ENCODE measurements at regions not wholly inside any gene's neighbourhood (a gene's known extent, or its start where the extent isn't known, plus 50 kb on each side); places are given as distances from the start of the nearest gene placed in this dataset.

DNA sequence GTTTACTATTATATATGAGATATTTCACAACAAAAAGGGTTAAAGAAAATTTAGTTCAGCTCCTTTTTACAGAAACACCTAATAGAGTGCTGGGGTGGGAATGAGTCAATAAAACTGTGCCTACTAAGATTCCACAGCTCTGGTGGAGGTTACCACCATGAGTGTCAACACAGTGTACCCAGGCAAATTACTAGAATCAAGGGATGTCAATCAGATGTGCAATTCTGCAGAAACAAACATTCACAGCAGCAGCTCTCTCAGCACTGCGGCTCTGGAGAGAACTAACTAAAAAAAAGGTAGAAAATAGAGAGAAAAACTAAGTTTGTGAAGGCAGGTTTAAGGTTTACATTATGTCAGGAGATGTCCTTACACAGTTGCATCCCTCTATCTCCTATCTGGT lies 1313.0 kb downstream of the MAT2B start:
- Histone ChIP-seq H3K9me1 (replicated peaks; ENCODE audit: control insufficient read depth, extremely low read depth, insufficient read depth, low read length) (no peaks in the 10 kb centered on the region), H3K27me3 (ENCODE audit: control insufficient read depth in 2 of 2, insufficient read depth in 2 of 2, low read length in 2 of 2) (no peaks in the 10 kb centered on the region), H3K27ac (ENCODE audit: insufficient read depth, low read depth, low read length) (no peak overlapping the region), H3K9me3 (replicated peaks; ENCODE audit: control insufficient read depth, insufficient read depth, low read length) (peaks cover 3% of the 10 kb centered on the region), H3K36me3 (ENCODE audit: control insufficient read depth in 2 of 2, extremely low read depth in 1 of 2, insufficient read depth in 2 of 2, low read length in 2 of 2) (no peaks in the 10 kb centered on the region), H3K4me2 (ENCODE audit: insufficient read depth, low read length) (no peak overlapping the region), H4K20me1 (replicated peaks; ENCODE audit: control insufficient read depth, extremely low read depth, insufficient read depth, low read length) (no peaks in the 10 kb centered on the region), H3K79me2 (ENCODE audit: control insufficient read depth, insufficient read depth, low read length) (no peaks in the 10 kb centered on the region), H3K4me1 (ENCODE audit: control insufficient read depth, extremely low read depth, insufficient read depth, low read length) (no peaks in the 10 kb centered on the region), H3K4me3 (replicated peaks in 1 of 3; ENCODE audit: insufficient read depth in 1 of 3, low read depth in 1 of 3, low read length in 3 of 3) (no peak overlapping the region), H3K9ac (replicated peaks; ENCODE audit: extremely low read depth, insufficient read depth, low read length) (no peak overlapping the region), H2AFZ (ENCODE audit: low read depth, low read length) (no peak overlapping the region)
- dilution Hi-C loops (cut with MboI; ENCODE audit: extremely low pct_ligation_motif_present, low sequenced_read_pairs), result no loop called here
- TF ChIP-seq POLR2A (IDR thresholded peaks at IDR 0.05; ENCODE audit: low read depth, low read length) (no peak), FOS (IDR thresholded peaks at IDR 0.05; ENCODE audit: borderline replicate concordance, insufficient read depth, low read length) (no peak)
- POLR2A ChIA-PET, result no interaction called here
- CTCF ChIA-PET, result no interaction called here
- no peak for DNase-seq (ENCODE audit: low read depth, low spot score)
- intact Hi-C loops (cut with micrococcal nuclease), result no loop called here
- no TSS peak for BruUV-seq (replicated peaks)
- no peak for FAIRE-seq

DNA sequence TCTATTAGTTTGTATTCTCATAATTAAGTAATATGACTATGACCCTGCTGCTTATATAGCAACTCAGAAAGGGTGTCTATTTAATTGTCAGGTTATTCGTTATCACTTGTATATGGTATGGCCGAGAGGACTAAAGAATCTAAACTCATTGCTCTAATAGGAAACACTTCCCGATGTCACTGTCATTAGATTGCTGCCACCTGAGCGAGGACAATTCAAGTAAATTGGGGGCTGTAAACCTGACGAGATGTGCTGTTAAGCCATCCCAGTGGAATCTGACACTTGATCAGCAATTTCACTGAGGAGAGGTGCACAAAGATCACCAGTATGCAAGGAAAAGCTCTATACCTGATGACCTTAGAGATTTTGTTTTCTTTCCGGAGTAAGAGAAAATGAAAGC lies 1319.3 kb downstream of the MAT2B start:
- Histone ChIP-seq H3K9me3 (replicated peaks; ENCODE audit: control insufficient read depth, insufficient read depth, low read length) (peaks cover 3% of the 10 kb centered on the region), H3K79me2 (ENCODE audit: control insufficient read depth, insufficient read depth, low read length) (no peaks in the 10 kb centered on the region), H3K9ac (replicated peaks; ENCODE audit: extremely low read depth, insufficient read depth, low read length) (no peak overlapping the region), H3K4me1 (ENCODE audit: control insufficient read depth, extremely low read depth, insufficient read depth, low read length) (no peaks in the 10 kb centered on the region), H3K27me3 (ENCODE audit: control insufficient read depth in 2 of 2, insufficient read depth in 2 of 2, low read length in 2 of 2) (no peaks in the 10 kb centered on the region), H3K9me1 (replicated peaks; ENCODE audit: control insufficient read depth, extremely low read depth, insufficient read depth, low read length) (no peaks in the 10 kb centered on the region), H2AFZ (ENCODE audit: low read depth, low read length) (no peak overlapping the region), H3K4me2 (ENCODE audit: insufficient read depth, low read length) (no peak overlapping the region), H3K36me3 (ENCODE audit: control insufficient read depth in 2 of 2, extremely low read depth in 1 of 2, insufficient read depth in 2 of 2, low read length in 2 of 2) (no peaks in the 10 kb centered on the region), H4K20me1 (replicated peaks; ENCODE audit: control insufficient read depth, extremely low read depth, insufficient read depth, low read length) (no peaks in the 10 kb centered on the region), H3K27ac (ENCODE audit: insufficient read depth, low read depth, low read length) (no peak overlapping the region), H3K4me3 (replicated peaks in 1 of 3; ENCODE audit: insufficient read depth in 1 of 3, low read depth in 1 of 3, low read length in 3 of 3) (no peak overlapping the region)
- intact Hi-C loops (cut with micrococcal nuclease) (no loop called here), dilution Hi-C loops (cut with MboI; ENCODE audit: extremely low pct_ligation_motif_present, low sequenced_read_pairs) (no loop called here)
- ChIA-PET CTCF (no interaction called here), POLR2A (no interaction called here)
- no TSS peak for BruUV-seq (replicated peaks)
- TF ChIP-seq, protein P1, sequence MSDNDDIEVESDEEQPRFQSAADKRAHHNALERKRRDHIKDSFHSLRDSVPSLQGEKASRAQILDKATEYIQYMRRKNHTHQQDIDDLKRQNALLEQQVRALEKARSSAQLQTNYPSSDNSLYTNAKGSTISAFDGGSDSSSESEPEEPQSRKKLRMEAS (IDR thresholded peaks at IDR 0.05; ENCODE audit: insufficient read depth, insufficient read length), result no peak
- TF ChIP-seq MYC (IDR thresholded peaks at IDR 0.05; ENCODE audit: low read depth, low read length) (no peak), POLR2A (IDR thresholded peaks at IDR 0.05; ENCODE audit: low read depth, low read length) (no peak), FOS (IDR thresholded peaks at IDR 0.05; ENCODE audit: borderline replicate concordance, insufficient read depth, low read length) (no peak), GATA2 (IDR thresholded peaks at IDR 0.05; ENCODE audit: insufficient read depth, insufficient read length, low read depth, low read length) (no peak), JUN (IDR thresholded peaks at IDR 0.05; ENCODE audit: borderline replicate concordance, insufficient read depth, insufficient read length, low read depth) (no peak), POLR2AphosphoS5 (IDR thresholded peaks at IDR 0.05; ENCODE audit: insufficient read depth, low read depth, low read length) (no peak), CTCF (IDR thresholded peaks at IDR 0.05; ENCODE audit: extremely low read depth in 1 of 2, insufficient read depth in 1 of 2, low read depth in 1 of 2, low read length in 2 of 2) (no peak), EZH2 (IDR thresholded peaks at IDR 0.05; ENCODE audit: borderline replicate concordance, low read depth, low read length, severe bottlenecking) (no peak)
- no peak for DNase-seq (ENCODE audit: low read depth, low spot score)
- no peak for FAIRE-seq

All from endothelial cell of umbilical vein (primary cell).